Heart left ventricle (tissue), 16 donors: ENCODE measurements at regions not wholly inside any gene's neighbourhood (a gene's known extent, or its start where the extent isn't known, plus 50 kb on each side); places are given as distances from the start of the nearest gene placed in this dataset.

Experiments used
- ATAC-seq, 4 donors: fragments of 200-7000 bp; cut with Tn5 transposase; one replicate each; pipeline ENCODE4 v1.9.1; 2020 to 2022; ENCODE audit warnings: moderate library complexity in 4 of 4, mild to moderate bottlenecking in 3 of 4, moderate number of reproducible peaks in 1 of 4
- DNase-seq, 5 donors: peaks; one replicate each; pipeline ENCODE4 v3.0.0-alpha.2; 2020
- H3K27ac ChIP-seq, 12 donors: fragments of 200-600 bp; sonication (generic) in 4 of 12; one replicate each; pipeline versions ENCODE4 v1.5.0 to v1.8.0; 2016 to 2022; ENCODE audit warnings: mild to moderate bottlenecking in 2 of 12
- H3K27me3 ChIP-seq, 9 donors: fragments of 200-600 bp; sonication (generic) in 2 of 9; one replicate each; pipeline versions ENCODE4 v1.5.1 to v1.8.0; 2016 to 2022; ENCODE audit warnings: mild to moderate bottlenecking in 3 of 9
- H3K36me3 ChIP-seq, 9 donors: fragments of 200-600 bp; sonication (generic) in 2 of 9; one replicate each; pipeline versions ENCODE4 v1.5.0 to v1.8.0; 2018 to 2022; ENCODE audit warnings: mild to moderate bottlenecking in 2 of 9
- H3K4me1 ChIP-seq, 12 donors: fragments of 200-600 bp; sonication (generic) in 4 of 12; one replicate each; pipeline versions ENCODE4 v1.5.0 to v1.8.0; 2016 to 2022; ENCODE audit warnings: mild to moderate bottlenecking in 3 of 12
- H3K4me3 ChIP-seq, 12 donors: fragments of 200-600 bp; sonication (generic) in 4 of 12; one replicate each; pipeline versions ENCODE4 v1.5.0 to v1.8.0; 2017 to 2022; ENCODE audit warnings: mild to moderate bottlenecking in 9 of 12, moderate library complexity in 4 of 12
- H3K9me3 ChIP-seq, 12 donors: fragments of 200-600 bp; sonication (generic) in 4 of 12; one replicate each; pipeline versions ENCODE4 v1.5.0 to v1.8.0; 2016 to 2022; ENCODE audit warnings: mild to moderate bottlenecking in 1 of 12
- CTCF ChIP-seq, 12 donors: fragments of 200-600 bp; sonication (generic) in 4 of 12; IDR thresholded peaks; one replicate each; pipeline versions ENCODE4 v1.5.0 to v1.8.0; 2018 to 2022; ENCODE audit warnings: antibody characterized with exemption in 12 of 12, mild to moderate bottlenecking in 5 of 12
- POLR2A ChIP-seq, 2 donors: fragments of 450-650 bp; IDR thresholded peaks; one replicate each; pipeline ENCODE4 v1.6.1; 2017; ENCODE audit warnings: antibody characterized with exemption in 2 of 2, mild to moderate bottlenecking in 2 of 2, moderate library complexity in 2 of 2
- WGBS, 4 donors: extraction: QIAGEN DNeasy Blood & Tissue Kit in 2 of 4; methylation state at CpG; one replicate each; pipeline versions ENCODE4 v1.1.5 to v1.1.7; 2013 to 2018; 5-methylcytosine and 5-hydroxymethylcytosine counted together
- intact Hi-C, 10 donors: fragments of 100-400 bp; cut with DNase I; formaldehyde crosslinking; loops; one replicate each; pipeline versions ENCODE4 v1.11.1 to v1.14.2; 2022
- donor health status: ischemic (EF 13 %, LVEDD 7.1; RV severe dilation, severe dysfunction).
- donor health status: healthy with polysubstance abuse.
- donor health status: DM: no; HTN: yes; CAD: no.
- donor health status: DM: no; HTN: no; CAD: no.
- donor health status: ischemic (EF 25% LVEDD 6.9; RV normal size, moderate dysfunction).
- donor health status: ischemic (EF 25% LVEDD 5.7; RV mildly dilated, moderate dysfunction).
- donor health status: healthy.
- donor health status: DM: yes; HTN: yes; CAD: no.
- donor health status: ischemic (EF 35%, LVEDD 5.7; RV mildly dilated, moderate dysfunction).
- donor health status: nonischemic (EF 11% LVEDD 7.7; RV severe dilation, severe dysfunction).
- donor health status: DM: yes; HTN: yes; CAD: no.
- donor health status: PGD.
- donor health status: ischemic (EF 29% LVEDD 5.4; RV normal size, mild dysfunction).
- donor health status: nonischemic (EF 23%, LVEDD 6.1; RV moderate dilation, normal function).

- H3K27ac ChIP-seq, result no peak overlapping the region
- peaks cover 0 to under 1% (median 0%) of the 10 kb centered on the region in 12 donors for H3K9me3 ChIP-seq
- no peaks in the 10 kb centered on the region for H3K4me1 ChIP-seq
- intact Hi-C loops, result no loop called here
- H3K36me3 ChIP-seq, result no peaks in the 10 kb centered on the region
- TF ChIP-seq POLR2A (IDR thresholded peaks at IDR 0.05), result no peak
- TF ChIP-seq CTCF (IDR thresholded peaks at IDR 0.05), result no peak
- no peak for ATAC-seq
- WGBS, 4 donors, result 77 to 85% (median 82%) methylated on average over 3 of the region's 3 CpGs
- H3K4me3 ChIP-seq, result no peak overlapping the region
- no peak for DNase-seq
- no peaks in the 10 kb centered on the region for H3K27me3 ChIP-seq
Measured at GRCh38 chr1:79128722-79129121, 122.2 kb upstream of the ADGRL4 start.

GRCh38 chr1:79124756-79125155, 118.2 kb upstream of the ADGRL4 start:
- TF ChIP-seq CTCF (IDR thresholded peaks at IDR 0.05) (no peak), POLR2A (IDR thresholded peaks at IDR 0.05) (no peak)
- no peak overlapping the region for H3K27ac ChIP-seq
- intact Hi-C loops, result no loop called here
- no peaks in the 10 kb centered on the region for H3K27me3 ChIP-seq
- WGBS, 4 donors, result 73 to 79% (median 77%) methylated on average over 5 of the region's 5 CpGs
- H3K36me3 ChIP-seq, result no peaks in the 10 kb centered on the region
- ATAC-seq, result no peak
- peaks cover 0 to 9% (median 0%) of the 10 kb centered on the region in 12 donors for H3K9me3 ChIP-seq
- no peak for DNase-seq
- H3K4me3 ChIP-seq, result no peak overlapping the region
- no peaks in the 10 kb centered on the region for H3K4me1 ChIP-seq

- Histone ChIP-seq H3K27me3 (no peaks in the 10 kb centered on the region), H3K4me1 (no peaks in the 10 kb centered on the region), H3K4me3 (no peak overlapping the region), H3K27ac (no peak overlapping the region), H3K36me3 (no peaks in the 10 kb centered on the region), H3K9me3 (peaks cover 0 to 9% (median 0%) of the 10 kb centered on the region in 12 donors)
- 89 to 93% (median 90%) methylated on average over 1 of the region's 1 CpG for WGBS, 4 donors
- TF ChIP-seq POLR2A (IDR thresholded peaks at IDR 0.05), result no peak
- TF ChIP-seq CTCF (IDR thresholded peaks at IDR 0.05), result no peak
- DNase-seq, result no peak
- intact Hi-C loops, result no loop called here
- ATAC-seq, result no peak
Measured at GRCh38 chr1:79122521-79122920, 116.0 kb upstream of the ADGRL4 start.

GRCh38 chr1:79117376-79117775, 110.8 kb upstream of the ADGRL4 start:
- WGBS, 4 donors, result 62 to 73% (median 67%) methylated on average over 3 of the region's 3 CpGs
- H3K9me3 ChIP-seq, result no peaks in the 10 kb centered on the region

More at GRCh38 chr1:79117376-79117775, 110.8 kb upstream of the ADGRL4 start:
- no peaks in the 10 kb centered on the region for H3K4me1 ChIP-seq
- no peak overlapping the region for H3K27ac ChIP-seq
- no peaks in the 10 kb centered on the region for H3K36me3 ChIP-seq
- no peak for DNase-seq
- no peak overlapping the region for H3K4me3 ChIP-seq
- ATAC-seq, result no peak
- no peaks in the 10 kb centered on the region for H3K27me3 ChIP-seq
- intact Hi-C loops, result no loop called here
- TF ChIP-seq POLR2A (IDR thresholded peaks at IDR 0.05), result no peak
- TF ChIP-seq CTCF (IDR thresholded peaks at IDR 0.05), result no peak
